Natural killer cell (primary cell): ENCODE measurements at regions not wholly inside any gene's neighbourhood (a gene's known extent, or its start where the extent isn't known, plus 50 kb on each side); places are given as distances from the start of the nearest gene placed in this dataset.

Experiments
- ATAC-seq, 3 donors: fragments of 150-1000 bp in 2 of 3; fragments of 200-7000 bp in 1 of 3; cut with Tn5 transposase; 1 replicate in 1 of 3; 2 replicates in 2 of 3; pipeline ENCODE4 v1.10.0; 2021; ENCODE audit warnings: mild to moderate bottlenecking in 2 of 3, moderate library complexity in 2 of 3
- DNase-seq, 2 donors: peaks; one replicate each; pipeline versions ENCODE4 v3.0.0 to v3.0.0-alpha.2; 2013 to 2021; ENCODE audit warnings: mixed read lengths in 1 of 2
- H3K27ac ChIP-seq: one replicate; pipeline ENCODE4 v1.5.1; 2013; ENCODE audit warnings: mild to moderate bottlenecking, low read length
- H3K27me3 ChIP-seq: one replicate; pipeline ENCODE4 v1.6.1; 2013; ENCODE audit warnings: low read length; ENCODE audit not compliant: control insufficient read depth, insufficient read depth
- H3K36me3 ChIP-seq: one replicate; pipeline ENCODE4 v1.6.1; 2013; ENCODE audit warnings: low read length; ENCODE audit not compliant: control insufficient read depth, insufficient read depth
- H3K4me1 ChIP-seq: one replicate; pipeline ENCODE4 v1.6.1; 2013; ENCODE audit warnings: low read length; ENCODE audit not compliant: control insufficient read depth, insufficient read depth
- H3K4me3 ChIP-seq: one replicate; pipeline ENCODE4 v1.5.1; 2013; ENCODE audit warnings: low read length
- H3K9me3 ChIP-seq: one replicate; pipeline ENCODE4 v1.6.1; 2013; ENCODE audit warnings: low read length; ENCODE audit not compliant: control insufficient read depth, insufficient read depth
- H3K27ac Mint-ChIP-seq, 2 donors: one replicate each; pipeline ENCODE4 v1.8.0; 2022; ENCODE audit warnings: mild to moderate bottlenecking in 2 of 2, mixed read lengths in 2 of 2, moderate library complexity in 1 of 2
- H3K27me3 Mint-ChIP-seq, 2 donors: one replicate each; pipeline ENCODE4 v1.8.0; 2022; ENCODE audit warnings: low read depth in 2 of 2, mixed read lengths in 2 of 2
- H3K36me3 Mint-ChIP-seq: one replicate; pipeline ENCODE4 v1.8.0; 2022; ENCODE audit warnings: mixed read lengths
- H3K4me1 Mint-ChIP-seq, 2 donors: one replicate each; pipeline ENCODE4 v1.8.0; 2022; ENCODE audit warnings: mixed read lengths in 2 of 2
- H3K4me3 Mint-ChIP-seq: one replicate; pipeline ENCODE4 v1.8.0; 2022; ENCODE audit warnings: mild to moderate bottlenecking, moderate library complexity, mixed read lengths
- H3K9me3 Mint-ChIP-seq, 2 donors: one replicate each; pipeline ENCODE4 v1.8.0; 2022; ENCODE audit warnings: mixed read lengths in 2 of 2
- WGBS: methylation state at CpG from one replicate; pipeline ENCODE4 v1.1.7; 2013; ENCODE audit warnings: missing lambda C conversion rate; ENCODE audit not compliant: insufficient coverage; 5-methylcytosine and 5-hydroxymethylcytosine counted together
- intact Hi-C: fragments of 100-400 bp; cut with micrococcal nuclease; formaldehyde crosslinking; loops from one replicate; pipeline ENCODE4 v1.14.2; 2022
- TF ChIP-seq, protein P1 (sequence below): fragments of 200-600 bp; IDR thresholded peaks from one replicate; pipeline ENCODE4 v1.8.0; 2022; ENCODE audit warnings: antibody characterized with exemption

DNA sequence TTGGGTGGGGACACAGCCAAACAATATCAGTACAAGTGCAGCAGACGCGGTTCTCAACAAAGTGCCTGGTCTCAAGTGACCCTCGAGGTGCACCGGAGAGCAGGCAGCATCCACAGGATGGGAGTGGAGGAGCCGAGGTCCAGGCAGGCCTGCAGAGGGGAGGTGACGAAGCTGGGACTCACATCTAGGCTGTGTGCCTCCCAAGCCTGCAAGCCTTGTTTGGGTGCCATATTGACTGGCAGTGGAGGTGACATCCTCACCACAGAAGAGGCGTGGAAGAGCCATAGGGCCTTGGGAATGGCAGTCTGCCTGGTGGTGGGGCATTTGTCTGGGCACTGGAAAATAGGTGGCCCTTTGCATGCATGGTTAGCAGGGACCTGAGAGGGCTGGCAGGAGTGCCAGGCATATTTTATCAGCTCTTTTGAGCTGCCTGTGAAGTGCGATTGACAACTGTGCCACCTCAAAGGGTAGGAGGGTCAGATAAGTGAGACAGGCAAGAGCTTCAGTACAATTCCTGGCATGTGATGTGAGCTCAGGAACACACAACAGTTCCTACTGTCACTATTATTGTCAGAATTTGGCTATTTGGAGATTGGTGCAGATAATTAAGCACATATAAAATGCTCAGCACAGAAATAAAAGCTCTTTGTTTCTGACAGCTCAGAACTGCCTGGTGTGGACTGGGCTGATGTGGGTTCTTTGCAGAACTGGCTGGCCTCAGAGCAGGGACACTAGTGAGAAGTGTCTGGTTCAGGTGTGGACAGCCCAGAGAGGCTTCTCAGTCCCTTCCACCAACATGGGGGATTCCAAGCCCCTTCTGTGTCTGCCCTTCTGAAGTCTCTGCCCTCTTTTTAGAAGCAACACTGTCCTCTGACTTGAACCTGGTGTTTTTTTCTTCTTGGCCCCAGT is 347.6 kb upstream of the AJAP1 start:
- intact Hi-C loops = no loop called here
- peaks cover 0 to 4% of the 10 kb centered on the region in 2 donors for H3K9me3 Mint-ChIP-seq
- no peak overlapping the region for H3K4me3 Mint-ChIP-seq
- TF ChIP-seq, protein P1, sequence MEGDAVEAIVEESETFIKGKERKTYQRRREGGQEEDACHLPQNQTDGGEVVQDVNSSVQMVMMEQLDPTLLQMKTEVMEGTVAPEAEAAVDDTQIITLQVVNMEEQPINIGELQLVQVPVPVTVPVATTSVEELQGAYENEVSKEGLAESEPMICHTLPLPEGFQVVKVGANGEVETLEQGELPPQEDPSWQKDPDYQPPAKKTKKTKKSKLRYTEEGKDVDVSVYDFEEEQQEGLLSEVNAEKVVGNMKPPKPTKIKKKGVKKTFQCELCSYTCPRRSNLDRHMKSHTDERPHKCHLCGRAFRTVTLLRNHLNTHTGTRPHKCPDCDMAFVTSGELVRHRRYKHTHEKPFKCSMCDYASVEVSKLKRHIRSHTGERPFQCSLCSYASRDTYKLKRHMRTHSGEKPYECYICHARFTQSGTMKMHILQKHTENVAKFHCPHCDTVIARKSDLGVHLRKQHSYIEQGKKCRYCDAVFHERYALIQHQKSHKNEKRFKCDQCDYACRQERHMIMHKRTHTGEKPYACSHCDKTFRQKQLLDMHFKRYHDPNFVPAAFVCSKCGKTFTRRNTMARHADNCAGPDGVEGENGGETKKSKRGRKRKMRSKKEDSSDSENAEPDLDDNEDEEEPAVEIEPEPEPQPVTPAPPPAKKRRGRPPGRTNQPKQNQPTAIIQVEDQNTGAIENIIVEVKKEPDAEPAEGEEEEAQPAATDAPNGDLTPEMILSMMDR = no peak
- 88% methylated on average over 8 of the region's 8 CpGs for WGBS
- Histone ChIP-seq H3K4me1 (no peaks in the 10 kb centered on the region), H3K36me3 (no peaks in the 10 kb centered on the region), H3K4me3 (no peak overlapping the region), H3K9me3 (no peaks in the 10 kb centered on the region), H3K27ac (no peak overlapping the region), H3K27me3 (no peaks in the 10 kb centered on the region)
- DNase-seq (no peak), ATAC-seq (no peak)
- H3K4me1 Mint-ChIP-seq = no peaks in the 10 kb centered on the region
- H3K27me3 Mint-ChIP-seq = no peaks in the 10 kb centered on the region
- no peak overlapping the region for H3K27ac Mint-ChIP-seq
- H3K36me3 Mint-ChIP-seq = no peaks in the 10 kb centered on the region

DNA sequence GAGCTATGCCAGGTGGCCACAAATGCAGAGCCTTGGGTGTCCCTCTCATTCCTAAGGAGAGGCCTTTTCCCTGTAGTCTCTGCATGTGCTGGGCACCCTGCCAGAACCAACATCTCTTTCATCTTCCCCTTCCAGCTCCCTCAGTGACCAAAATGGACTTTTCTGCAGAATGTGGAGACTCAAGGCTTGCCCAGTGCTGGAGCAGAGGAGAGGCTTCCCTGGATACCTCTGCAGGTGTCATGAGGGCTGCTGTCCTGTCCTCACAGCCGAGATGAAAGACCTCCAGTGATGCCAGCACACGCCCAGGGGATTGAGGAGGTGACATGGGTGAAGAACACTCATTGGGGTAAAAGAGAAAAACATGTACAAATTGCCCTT is 347.0 kb upstream of the AJAP1 start:
- 42% methylated on average over 2 of the region's 2 CpGs for WGBS
- no peaks in the 10 kb centered on the region for H3K36me3 Mint-ChIP-seq
- no peaks in the 10 kb centered on the region for H3K27me3 Mint-ChIP-seq
- Histone ChIP-seq H3K27ac (no peak overlapping the region), H3K27me3 (no peaks in the 10 kb centered on the region), H3K36me3 (no peaks in the 10 kb centered on the region), H3K4me1 (no peaks in the 10 kb centered on the region), H3K9me3 (no peaks in the 10 kb centered on the region), H3K4me3 (no peak overlapping the region)
- peaks cover 0 to 4% of the 10 kb centered on the region in 2 donors for H3K9me3 Mint-ChIP-seq
- ATAC-seq (no peak), DNase-seq (no peak)
- no peaks in the 10 kb centered on the region for H3K4me1 Mint-ChIP-seq
- intact Hi-C loops = no loop called here
- no peak overlapping the region for H3K4me3 Mint-ChIP-seq
- no peak overlapping the region for H3K27ac Mint-ChIP-seq
- TF ChIP-seq, protein P1 = no peak

DNA sequence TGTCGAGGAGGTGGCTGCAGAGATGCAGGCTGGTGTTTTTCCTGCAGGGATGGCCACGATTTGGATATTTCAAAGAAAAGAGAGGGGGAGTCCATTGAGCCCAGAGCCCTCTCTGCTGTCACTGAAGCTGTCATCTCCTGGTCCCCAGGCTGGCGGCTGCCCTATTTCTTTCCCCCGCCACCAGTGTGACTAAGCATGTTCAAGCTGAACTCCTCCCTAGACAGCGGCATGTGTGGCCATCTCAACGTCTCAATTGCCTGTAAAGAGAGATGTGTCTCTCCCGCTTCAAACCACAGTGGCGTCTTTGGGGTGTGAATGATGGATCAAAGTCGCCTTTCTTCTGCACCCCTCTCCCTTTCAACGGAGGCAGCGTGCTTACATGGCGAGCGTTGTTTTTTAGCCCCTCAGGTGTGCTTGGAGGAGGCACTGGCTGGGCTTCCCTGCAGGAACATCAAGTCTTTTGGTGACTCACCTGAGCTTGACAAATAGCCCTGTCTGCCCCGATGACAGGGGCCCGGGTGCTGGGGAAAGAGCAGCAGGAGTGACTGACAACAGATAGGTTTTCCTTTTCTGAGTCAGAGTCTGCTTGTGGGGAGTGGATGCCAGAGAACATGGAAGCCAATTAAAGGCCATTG is 346.4 kb upstream of the AJAP1 start:
- H3K9me3 Mint-ChIP-seq = peaks cover 0 to under 1% of the 10 kb centered on the region in 2 donors
- H3K27ac ChIP-seq = no peak overlapping the region
- intact Hi-C loops = no loop called here
- no peaks in the 10 kb centered on the region for H3K27me3 Mint-ChIP-seq
- H3K4me1 ChIP-seq = no peaks in the 10 kb centered on the region
- no peak overlapping the region for H3K4me3 Mint-ChIP-seq
- no peaks in the 10 kb centered on the region for H3K4me1 Mint-ChIP-seq
- H3K9me3 ChIP-seq = no peaks in the 10 kb centered on the region
- H3K27me3 ChIP-seq = no peaks in the 10 kb centered on the region
- H3K36me3 Mint-ChIP-seq = no peaks in the 10 kb centered on the region
- DNase-seq (no peak), ATAC-seq (no peak)
- 84% methylated on average over 15 of the region's 15 CpGs for WGBS
- no peaks in the 10 kb centered on the region for H3K36me3 ChIP-seq
- TF ChIP-seq, protein P1 = no peak
- H3K27ac Mint-ChIP-seq = no peak overlapping the region
- no peak overlapping the region for H3K4me3 ChIP-seq
